Germinal center (tissue), 1 donor: ENCODE measurements at regions not wholly inside any gene's neighbourhood (a gene's known extent, or its start where the extent isn't known, plus 50 kb on each side); places are given as distances from the start of the nearest gene placed in this dataset.
"Not testable (repeated sequence)": the region's sequence is repeated elsewhere in the genome, so short reads cannot be mapped to it uniquely, and the experiment has no call there.

Source experiments
- DNase-seq: peaks from one replicate; pipeline ENCODE4 v3.0.0; 2012; ENCODE audit warnings: mixed read lengths, low spot score

DNA sequence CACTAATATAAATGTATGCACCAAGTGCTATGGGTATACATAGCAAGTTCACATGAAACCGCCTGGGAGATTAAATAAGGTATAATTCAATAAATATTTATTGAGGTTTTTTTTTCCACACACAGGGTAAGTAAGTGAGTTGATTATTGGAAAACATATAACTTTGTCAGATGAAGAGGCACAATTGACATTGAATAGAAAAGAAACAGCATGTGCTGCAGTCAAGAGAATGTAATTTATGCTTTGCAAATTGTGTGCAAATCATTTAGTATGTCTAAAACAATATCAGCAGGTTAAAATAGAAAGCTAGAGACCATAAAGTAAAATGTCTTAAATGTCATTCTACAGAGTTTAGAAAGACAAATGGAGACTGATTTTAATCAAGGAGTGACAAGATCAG is 560.0 kb downstream of the AMY1C start:
- no peak for DNase-seq

DNA sequence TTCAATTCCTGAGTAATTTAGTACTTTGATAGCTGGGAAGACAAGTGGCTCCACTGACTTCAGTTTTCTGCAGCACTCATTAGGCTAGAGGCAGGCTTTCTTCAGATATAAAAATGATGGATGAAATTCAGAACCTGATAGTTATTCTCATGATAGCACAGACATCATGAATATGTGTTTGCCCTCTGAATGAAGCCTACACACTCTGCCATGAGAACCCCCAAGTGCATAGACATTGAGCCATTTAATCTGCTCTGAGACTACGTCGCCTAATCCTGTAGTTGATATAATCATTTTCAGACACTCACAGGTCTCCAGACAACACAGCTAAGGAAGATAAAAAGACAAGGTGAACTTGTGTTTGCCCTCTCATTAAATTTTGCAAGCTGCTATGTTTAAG is 566.1 kb downstream of the AMY1C start:
- no peak for DNase-seq

DNA sequence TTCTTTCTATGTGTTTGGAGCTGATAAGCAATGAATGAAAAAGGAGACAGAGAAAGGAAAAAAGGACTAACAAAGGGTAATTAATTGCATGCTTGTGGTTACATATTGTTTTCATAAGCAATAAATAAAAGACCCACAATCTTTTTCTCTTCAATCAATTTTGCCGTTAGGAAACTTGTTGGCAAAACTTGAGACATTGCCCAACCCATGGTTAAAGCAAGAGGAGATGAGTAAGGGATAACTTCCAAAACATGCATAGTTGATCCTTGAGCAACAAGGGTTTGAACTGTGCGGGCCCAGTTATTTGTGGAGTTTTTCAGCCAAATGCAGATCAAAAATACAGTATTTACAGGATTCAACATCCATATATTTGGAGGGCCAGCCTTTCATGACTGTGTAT is 572.4 kb downstream of the AMY1C start:
- DNase-seq = no peak

DNA sequence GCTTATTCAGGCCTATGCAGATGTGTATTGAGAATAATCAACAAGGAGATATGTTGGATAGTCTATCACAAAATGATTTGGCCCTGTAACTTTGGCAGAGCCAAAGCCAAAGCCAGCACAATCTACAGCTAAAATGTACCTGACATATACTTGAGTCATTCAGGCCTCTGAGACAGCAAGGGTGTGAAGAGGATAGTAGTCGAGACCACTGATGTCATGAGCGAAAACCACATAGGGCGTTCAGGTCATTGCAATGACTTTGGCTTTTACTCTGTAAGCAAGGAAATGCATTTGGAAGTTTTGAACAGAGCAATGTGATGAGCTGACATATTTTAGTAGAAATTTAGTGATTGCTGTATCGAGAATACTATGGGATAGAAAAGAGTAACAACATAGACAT is 579.6 kb downstream of the AMY1C start:
- DNase-seq = no peak

DNA sequence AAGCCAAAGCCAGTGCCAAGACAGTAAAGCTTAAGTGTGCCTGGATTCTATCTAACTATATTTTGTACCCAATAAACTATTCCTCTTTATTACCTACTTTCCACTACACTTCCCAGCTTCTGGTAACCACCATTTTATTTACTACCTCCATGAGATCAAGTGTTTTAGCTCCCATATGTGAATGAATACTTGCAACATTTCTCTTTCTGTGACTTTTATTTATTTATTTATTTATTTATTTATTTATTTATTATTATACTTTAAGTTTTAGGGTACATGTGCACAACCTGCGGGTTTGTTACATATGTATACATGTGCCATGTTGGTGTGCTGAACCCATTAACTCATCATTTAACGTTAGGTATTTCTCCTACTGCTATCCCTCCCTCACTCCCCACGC is 582.1 kb downstream of the AMY1C start:
- no peak for DNase-seq

DNA sequence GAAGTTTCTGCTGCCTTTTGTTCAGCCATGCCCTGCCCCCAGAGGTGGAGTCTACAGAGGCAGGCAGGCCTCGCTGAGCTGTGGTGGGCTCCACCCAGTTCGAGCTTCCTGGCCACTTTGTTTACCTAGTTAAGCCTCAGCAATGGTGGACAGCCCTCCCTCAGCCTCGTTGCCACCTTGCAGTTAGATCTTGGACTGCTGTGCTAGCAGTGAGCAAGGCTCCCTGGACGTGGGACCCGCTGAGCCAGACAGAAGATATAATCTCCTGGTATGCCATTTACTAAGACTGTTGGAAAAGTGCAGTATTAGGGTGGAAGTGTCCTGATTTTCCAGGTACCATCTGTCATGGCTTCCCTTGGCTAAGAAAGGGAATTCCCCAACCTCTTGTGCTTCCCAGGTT is 588.2 kb downstream of the AMY1C start:
- not testable (repeated sequence) for DNase-seq

DNA sequence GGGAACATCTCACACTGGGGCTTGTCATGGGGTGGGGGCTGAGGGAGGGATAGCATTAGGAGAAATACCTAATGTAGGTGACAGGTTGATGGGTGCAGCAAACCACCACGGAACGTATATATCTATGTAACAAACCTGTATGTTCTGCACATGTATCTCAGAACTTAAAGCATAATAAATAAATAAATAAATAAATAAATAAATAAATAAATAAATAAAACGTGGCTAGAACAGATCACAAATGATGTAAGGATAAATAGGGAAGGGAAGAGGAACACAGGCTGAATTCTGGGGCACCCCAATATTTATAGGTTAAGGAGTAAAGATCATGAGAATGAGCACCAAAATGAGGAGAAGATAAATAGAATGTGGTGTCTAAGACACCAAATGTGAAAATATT is 592.2 kb downstream of the AMY1C start:
- no peak for DNase-seq

DNA sequence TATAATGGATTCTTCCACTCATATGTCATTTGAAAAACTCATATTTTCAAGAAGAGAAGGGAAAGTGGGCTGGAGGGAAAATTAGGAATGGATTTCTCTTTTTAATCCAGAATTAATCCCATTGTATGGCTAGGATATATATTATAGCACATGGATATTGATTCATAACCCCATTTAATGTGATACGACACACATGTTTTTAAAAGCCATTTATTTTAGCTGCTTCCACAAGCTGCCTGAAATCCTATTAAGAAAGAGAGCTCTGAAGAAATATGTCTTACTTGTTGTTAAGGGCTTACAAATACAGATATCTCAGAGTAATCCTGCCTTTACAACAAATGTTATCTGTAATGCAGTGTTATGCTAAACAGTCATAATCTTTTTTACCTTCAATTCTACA is 598.6 kb downstream of the AMY1C start:
- no peak for DNase-seq

DNA sequence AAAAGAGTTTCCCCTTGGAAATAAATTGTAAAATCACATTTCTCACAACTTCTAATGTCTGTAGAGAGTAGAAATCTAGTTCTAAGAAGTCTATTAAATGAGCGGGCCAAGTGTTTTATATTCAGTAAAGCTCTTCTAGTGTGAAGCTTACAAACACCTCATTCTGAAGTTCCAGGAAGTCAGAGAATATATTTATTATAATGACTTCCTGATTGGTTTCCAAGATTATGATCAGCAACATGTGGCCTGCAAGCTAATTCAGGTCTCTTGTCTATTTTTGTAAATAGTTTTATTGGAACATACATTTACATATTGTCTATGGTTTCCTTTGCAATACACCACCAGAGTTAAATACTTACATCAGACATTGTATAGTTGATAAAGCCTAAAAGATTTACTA is 603.9 kb downstream of the AMY1C start:
- DNase-seq = no peak

DNA sequence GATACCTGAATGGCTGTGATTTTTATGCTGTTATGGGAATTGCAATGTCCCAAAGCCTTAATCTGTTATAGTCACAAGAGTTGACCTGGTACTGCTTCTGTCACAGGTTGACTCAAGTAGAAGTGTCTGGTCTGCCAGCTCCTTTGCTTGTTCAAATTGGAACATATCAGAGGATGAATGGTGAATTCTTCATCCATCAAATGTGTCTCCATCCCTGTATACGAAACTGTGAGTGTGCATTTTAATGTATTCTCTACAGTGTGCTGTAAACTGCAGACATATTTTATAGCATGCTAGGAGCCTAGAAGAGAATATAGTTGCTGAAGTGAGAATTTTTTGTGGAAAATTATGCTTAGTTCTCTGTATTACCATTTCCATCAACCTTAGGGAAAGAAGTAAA is 608.4 kb downstream of the AMY1C start:
- DNase-seq = no peak

DNA sequence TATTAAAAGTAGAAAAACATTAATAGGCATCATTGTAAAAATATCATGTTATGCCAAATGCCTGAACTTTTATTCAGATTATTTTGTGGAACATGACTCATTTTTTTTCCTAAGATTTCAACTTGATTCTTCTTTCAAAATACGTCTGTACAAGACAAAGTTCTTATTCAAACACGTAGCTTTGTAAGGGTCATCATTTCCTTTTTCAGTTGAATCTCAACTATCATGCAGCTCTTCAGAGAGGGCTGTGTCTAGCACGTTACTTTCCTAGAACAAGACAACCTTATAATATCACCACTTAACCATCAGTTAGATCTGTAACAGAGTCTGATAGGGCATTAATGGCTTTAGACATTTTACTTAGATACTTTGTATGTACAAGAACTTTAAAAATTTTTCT is 608.9 kb downstream of the AMY1C start:
- DNase-seq = no peak

DNA sequence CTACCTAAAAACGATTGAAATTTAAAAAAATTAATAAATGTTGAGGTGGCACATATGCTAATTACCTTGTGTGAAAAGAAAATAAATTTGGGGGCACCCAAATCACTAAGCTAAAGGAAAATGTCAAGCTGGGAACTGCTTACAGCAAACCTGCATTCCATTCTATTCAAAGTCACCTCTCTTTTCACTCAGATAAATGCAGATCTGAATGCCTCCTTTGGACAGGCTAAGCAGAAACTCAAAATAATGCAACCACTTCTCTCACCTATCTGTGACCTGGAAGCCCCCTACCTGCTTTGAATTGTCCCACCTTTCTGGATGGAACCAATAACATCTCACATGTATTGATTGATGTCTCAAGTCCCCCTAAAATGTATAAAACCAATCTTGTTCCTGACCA is 628.7 kb downstream of the AMY1C start:
- no peak for DNase-seq

DNA sequence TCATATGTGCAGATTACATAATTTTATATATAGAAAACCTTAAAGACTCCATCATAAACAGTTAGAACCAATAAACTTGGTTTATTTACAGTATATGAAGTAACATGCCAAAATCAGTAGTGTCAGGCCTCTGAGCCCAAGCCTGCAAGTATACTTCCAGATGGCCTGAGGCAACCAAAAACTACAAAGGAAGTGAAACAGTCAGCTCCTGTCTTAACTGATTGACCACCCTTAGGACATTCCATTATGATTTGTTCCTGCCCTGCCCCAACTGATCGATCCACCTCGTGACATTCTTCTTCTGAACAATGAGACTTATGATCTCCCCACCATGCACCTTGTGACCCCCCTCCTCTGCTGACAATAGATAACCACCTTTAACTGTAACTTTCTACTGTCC is 630.3 kb downstream of the AMY1C start:
- no peak for DNase-seq

DNA sequence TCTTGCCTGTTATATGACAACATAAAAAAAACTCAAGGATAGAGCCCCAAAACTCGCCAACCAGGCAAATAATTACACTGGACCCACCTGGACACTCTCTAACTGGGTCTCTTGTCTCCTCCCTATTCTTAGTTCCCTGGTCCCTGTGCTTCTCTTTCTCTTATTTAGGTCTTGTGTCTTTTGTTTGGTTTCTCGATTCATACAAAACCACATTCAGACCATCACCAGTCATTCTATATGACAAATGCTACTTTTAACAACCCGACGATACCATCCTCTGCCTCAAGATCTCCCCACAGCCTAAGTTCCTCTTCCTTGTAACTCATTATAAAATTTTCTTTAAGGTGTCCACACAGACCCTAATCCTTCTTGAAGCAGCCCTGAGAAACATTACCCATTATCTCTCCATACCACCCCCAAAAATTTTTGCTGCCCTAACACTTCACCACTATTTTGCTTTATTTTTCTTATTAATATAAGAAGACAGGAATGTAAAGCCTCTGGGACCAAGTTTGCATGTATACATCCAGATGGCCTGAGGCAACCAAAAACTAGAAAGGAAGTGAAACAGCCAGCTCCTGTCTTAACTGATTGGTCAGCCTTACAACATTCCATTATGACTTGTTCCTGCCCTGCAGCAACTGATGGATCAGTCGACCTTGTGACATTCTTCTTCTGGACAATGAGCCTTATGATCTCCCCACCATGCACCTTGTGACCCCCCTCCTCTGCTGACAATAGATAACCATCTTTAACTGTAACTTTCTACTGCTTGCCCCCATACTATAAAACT is 638.2 kb downstream of the AMY1C start:
- DNase-seq = no peak

DNA sequence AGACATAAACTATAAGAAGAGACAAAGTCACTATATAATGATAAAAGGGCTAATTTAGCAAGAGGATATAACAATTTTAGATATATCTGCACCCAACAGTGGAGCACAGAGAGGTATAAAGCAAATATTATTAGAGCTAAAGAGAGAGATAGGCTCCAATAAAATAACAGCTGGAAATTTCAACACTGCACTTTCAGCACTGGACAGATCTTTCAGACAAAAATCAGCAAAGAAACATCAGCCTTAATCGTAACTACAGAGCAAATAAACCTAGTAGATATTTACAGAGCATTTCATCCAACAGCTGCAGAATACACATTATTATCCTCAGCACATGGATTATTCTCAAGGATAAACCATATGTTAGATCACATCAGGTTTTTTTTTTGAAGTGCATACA is 642.9 kb downstream of the AMY1C start:
- DNase-seq = no peak

DNA sequence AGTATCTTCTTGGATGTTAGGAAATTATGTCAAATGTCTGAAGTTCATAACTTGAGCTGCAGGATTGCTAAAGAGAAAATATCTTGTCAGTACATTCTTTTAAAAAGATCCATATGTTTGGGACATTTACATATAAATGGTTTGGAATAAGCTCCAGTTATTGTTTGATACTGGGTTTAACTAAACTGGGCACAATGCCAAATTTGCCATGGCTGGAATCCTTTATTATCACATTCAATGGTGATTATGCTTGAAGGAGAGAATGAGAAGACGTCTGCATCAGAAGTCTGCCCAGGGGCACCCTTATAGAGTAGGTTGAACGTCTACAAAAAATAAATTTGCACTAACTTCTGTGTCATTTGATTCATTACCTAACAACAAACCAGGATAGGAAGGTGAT is 652.5 kb downstream of the AMY1C start:
- DNase-seq = no peak

DNA sequence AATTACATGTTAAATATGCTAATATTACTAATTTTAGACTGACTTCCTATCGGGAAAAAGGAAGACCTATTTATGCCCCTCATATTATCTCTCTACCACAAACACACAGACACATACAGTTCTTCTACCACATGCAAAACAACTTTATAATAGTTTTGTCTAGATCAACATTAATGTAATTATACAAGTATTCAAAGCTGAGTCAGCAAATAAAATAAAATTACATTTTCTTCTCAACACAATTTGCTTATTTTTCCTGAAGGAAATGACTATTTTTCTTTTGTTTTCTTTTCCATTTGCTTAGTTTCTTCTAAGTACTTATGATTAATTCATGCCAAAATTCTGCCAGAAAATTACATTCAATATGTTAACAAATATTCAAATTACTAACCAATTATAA is 654.2 kb downstream of the AMY1C start:
- DNase-seq = no peak

DNA sequence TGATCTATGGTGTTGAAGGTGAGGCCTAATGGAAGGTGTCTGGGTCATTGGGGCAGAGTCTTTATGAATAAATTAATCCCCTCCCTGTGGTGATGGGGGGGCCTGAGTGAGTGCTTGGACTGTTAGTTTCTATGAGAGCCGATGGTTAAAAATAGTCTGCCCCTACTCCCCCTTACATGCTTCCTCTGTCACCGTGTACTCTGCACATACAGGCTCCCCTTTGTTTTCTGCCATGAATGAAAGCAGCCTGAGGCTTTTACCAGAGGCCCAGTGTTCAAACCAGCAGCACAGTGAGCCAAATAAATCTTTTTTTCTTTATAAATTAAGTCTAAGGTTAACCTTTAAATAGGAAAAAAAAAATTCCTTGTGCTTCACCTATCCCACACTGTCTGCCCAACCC is 657.0 kb downstream of the AMY1C start:
- no peak for DNase-seq

DNA sequence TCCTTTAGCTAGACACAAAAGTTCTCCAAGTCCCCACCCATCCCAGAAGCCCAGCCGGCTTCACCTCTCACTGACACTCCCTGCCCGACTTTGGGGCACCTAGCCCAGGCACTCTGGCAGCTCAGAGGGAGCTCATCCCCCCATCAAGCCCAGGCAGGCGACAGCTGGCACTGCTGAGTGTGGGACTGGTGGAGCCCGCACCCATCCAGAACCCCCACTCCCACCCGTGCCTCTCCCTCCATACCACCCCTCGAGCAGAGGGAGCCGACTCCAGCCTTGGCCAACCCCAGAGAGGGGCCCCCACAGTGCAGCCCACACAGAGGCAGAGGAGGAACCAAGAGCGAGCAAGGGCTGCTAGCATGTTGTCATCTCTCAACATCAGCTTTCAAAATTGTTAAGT is 658.6 kb downstream of the AMY1C start:
- no peak for DNase-seq

DNA sequence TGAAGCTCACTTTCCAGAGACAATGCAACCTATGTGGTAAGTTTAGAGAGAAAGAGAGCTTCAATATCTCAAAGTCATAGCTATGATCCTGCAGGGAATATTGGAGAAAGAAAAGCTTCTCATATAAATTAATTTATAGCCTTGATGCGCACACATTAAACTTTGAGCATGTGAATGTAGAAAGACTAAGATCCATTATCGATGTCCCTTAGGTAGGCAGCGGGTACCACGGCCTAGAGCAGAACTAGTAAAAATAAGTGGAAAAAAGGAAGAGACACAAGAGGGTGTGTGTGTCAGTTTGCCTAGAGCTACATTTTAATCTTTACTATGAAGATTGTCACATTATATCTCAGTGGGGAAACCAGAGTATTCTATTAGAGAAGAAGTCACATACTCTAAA is 685.6 kb downstream of the AMY1C start:
- no peak for DNase-seq

DNA sequence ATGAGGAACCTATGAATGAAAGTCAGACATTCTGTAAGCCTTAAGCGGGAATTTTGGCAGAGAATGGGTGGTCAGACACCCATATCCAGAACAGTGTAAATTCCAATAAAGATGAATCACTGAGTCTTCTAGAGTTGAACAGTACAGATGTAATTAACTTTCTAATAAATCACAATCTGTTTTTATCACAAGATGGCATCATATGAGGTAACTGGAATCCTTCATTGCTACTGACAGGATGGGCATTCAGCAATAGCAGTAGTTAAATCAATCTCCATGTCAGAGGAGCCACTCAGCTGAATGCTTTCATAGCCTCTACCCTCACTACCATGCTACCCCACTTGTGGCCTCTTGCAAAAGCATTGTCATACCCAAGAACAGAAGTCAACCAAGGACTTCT is 690.3 kb downstream of the AMY1C start:
- no peak for DNase-seq

DNA sequence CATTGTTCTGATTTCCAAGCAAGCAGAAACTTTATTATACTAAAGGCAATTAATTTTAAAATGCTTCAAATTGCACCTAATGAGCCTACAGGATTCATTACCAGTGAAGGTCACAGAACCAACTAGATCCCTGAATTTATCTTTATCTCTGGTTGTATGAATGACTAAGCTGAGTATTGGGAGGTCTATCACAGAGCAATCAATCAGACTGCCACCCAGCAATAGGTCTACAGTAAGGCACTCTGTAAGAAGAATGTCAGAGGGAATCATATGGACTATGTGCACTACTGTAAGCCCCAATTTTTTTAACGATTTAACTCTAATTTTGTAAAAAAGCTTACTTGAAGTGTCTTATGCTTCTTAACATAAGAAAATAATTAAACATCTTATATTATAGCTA is 707.0 kb downstream of the AMY1C start:
- no peak for DNase-seq

DNA sequence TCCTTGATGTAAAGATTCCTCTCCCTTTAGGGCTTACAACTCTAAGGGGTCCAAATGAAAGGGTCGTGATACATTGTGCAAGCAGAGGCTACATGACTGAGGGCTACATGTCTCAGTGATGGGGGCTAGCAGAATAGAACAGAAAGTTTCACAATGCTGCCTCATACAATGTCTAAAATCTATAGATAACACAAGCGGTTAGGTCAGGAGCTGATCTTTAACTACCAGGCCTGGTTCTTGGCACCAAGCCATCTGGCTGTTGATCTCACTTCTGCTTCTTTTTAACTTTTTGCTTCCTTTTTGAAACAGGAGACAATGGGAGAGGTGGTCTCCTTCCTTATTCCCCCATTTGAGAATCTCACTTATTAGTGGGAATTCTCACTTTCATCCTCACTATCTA is 710.2 kb downstream of the AMY1C start:
- DNase-seq = no peak

DNA sequence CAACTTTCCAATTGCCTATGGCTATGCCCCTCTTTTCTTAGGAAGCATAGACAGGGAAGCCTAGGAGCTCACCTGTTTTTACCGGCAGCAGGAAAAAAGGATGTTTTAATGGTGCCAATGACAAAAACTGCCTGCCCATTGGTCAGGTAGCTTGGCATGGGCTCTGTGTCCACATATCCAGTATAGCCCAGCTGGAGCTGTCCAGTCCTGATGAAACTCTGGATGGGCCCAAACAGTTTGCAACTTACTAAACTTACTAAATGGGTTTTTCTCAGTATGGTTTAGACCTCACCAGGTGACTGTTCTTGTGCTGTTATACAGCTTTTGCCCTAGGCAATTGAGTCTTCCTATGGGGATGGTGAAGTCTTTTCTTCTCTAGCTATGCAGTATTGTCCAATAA is 711.2 kb downstream of the AMY1C start:
- DNase-seq = no peak
